Natural killer cell (primary cell): ENCODE measurements at regions not wholly inside any gene's neighbourhood (a gene's known extent, or its start where the extent isn't known, plus 50 kb on each side); places are given as distances from the start of the nearest gene placed in this dataset.

Experiments used
- ATAC-seq, 3 donors: fragments of 150-1000 bp in 2 of 3; fragments of 200-7000 bp in 1 of 3; cut with Tn5 transposase; 1 replicate in 1 of 3; 2 replicates in 2 of 3; pipeline ENCODE4 v1.10.0; 2021; ENCODE audit warnings: mild to moderate bottlenecking in 2 of 3, moderate library complexity in 2 of 3
- DNase-seq, 2 donors: peaks; one replicate each; pipeline versions ENCODE4 v3.0.0 to v3.0.0-alpha.2; 2013 to 2021; ENCODE audit warnings: mixed read lengths in 1 of 2
- H3K27ac ChIP-seq: one replicate; pipeline ENCODE4 v1.5.1; 2013; ENCODE audit warnings: mild to moderate bottlenecking, low read length
- H3K27me3 ChIP-seq: one replicate; pipeline ENCODE4 v1.6.1; 2013; ENCODE audit warnings: low read length; ENCODE audit not compliant: control insufficient read depth, insufficient read depth
- H3K36me3 ChIP-seq: one replicate; pipeline ENCODE4 v1.6.1; 2013; ENCODE audit warnings: low read length; ENCODE audit not compliant: control insufficient read depth, insufficient read depth
- H3K4me1 ChIP-seq: one replicate; pipeline ENCODE4 v1.6.1; 2013; ENCODE audit warnings: low read length; ENCODE audit not compliant: control insufficient read depth, insufficient read depth
- H3K4me3 ChIP-seq: one replicate; pipeline ENCODE4 v1.5.1; 2013; ENCODE audit warnings: low read length
- H3K9me3 ChIP-seq: one replicate; pipeline ENCODE4 v1.6.1; 2013; ENCODE audit warnings: low read length; ENCODE audit not compliant: control insufficient read depth, insufficient read depth
- H3K27ac Mint-ChIP-seq, 2 donors: one replicate each; pipeline ENCODE4 v1.8.0; 2022; ENCODE audit warnings: mild to moderate bottlenecking in 2 of 2, mixed read lengths in 2 of 2, moderate library complexity in 1 of 2
- H3K27me3 Mint-ChIP-seq, 2 donors: one replicate each; pipeline ENCODE4 v1.8.0; 2022; ENCODE audit warnings: low read depth in 2 of 2, mixed read lengths in 2 of 2
- H3K36me3 Mint-ChIP-seq: one replicate; pipeline ENCODE4 v1.8.0; 2022; ENCODE audit warnings: mixed read lengths
- H3K4me1 Mint-ChIP-seq, 2 donors: one replicate each; pipeline ENCODE4 v1.8.0; 2022; ENCODE audit warnings: mixed read lengths in 2 of 2
- H3K4me3 Mint-ChIP-seq: one replicate; pipeline ENCODE4 v1.8.0; 2022; ENCODE audit warnings: mild to moderate bottlenecking, moderate library complexity, mixed read lengths
- H3K9me3 Mint-ChIP-seq, 2 donors: one replicate each; pipeline ENCODE4 v1.8.0; 2022; ENCODE audit warnings: mixed read lengths in 2 of 2
- WGBS: methylation state at CpG from one replicate; pipeline ENCODE4 v1.1.7; 2013; ENCODE audit warnings: missing lambda C conversion rate; ENCODE audit not compliant: insufficient coverage; 5-methylcytosine and 5-hydroxymethylcytosine counted together
- intact Hi-C: fragments of 100-400 bp; cut with micrococcal nuclease; formaldehyde crosslinking; loops from one replicate; pipeline ENCODE4 v1.14.2; 2022
- TF ChIP-seq, protein P1 (sequence below): fragments of 200-600 bp; IDR thresholded peaks from one replicate; pipeline ENCODE4 v1.8.0; 2022; ENCODE audit warnings: antibody characterized with exemption

DNA sequence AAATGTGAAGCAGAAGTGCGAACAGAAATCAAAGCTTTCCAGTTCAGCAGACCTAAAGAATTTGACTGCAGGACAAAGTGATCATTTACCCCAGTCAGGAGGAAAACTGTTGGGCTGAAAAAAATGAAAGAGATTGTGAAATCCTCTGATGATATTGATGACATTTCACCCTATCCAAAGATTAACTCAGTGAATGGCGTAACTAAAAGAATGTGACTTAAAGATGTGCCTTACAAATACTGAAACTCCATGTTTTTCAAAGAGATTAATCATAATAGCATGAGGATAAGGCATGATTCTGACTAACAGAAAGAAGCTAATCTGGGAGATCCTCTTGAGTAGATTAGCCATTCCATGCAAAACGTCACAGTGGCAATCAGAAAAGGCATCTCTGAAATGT is 225.6 kb downstream of the DUSP6 start:
- Mint-ChIP-seq H3K4me3 (no peak overlapping the region), H3K27ac (no peak overlapping the region), H3K9me3 (no peaks in the 10 kb centered on the region), H3K27me3 (no peaks in the 10 kb centered on the region), H3K36me3 (no peaks in the 10 kb centered on the region), H3K4me1 (no peaks in the 10 kb centered on the region)
- Histone ChIP-seq H3K9me3 (no peaks in the 10 kb centered on the region), H3K27me3 (no peaks in the 10 kb centered on the region), H3K36me3 (no peaks in the 10 kb centered on the region), H3K27ac (no peak overlapping the region), H3K4me3 (no peak overlapping the region), H3K4me1 (no peaks in the 10 kb centered on the region)
- 81% methylated on average over 2 of the region's 3 CpGs for WGBS
- TF ChIP-seq, protein P1, sequence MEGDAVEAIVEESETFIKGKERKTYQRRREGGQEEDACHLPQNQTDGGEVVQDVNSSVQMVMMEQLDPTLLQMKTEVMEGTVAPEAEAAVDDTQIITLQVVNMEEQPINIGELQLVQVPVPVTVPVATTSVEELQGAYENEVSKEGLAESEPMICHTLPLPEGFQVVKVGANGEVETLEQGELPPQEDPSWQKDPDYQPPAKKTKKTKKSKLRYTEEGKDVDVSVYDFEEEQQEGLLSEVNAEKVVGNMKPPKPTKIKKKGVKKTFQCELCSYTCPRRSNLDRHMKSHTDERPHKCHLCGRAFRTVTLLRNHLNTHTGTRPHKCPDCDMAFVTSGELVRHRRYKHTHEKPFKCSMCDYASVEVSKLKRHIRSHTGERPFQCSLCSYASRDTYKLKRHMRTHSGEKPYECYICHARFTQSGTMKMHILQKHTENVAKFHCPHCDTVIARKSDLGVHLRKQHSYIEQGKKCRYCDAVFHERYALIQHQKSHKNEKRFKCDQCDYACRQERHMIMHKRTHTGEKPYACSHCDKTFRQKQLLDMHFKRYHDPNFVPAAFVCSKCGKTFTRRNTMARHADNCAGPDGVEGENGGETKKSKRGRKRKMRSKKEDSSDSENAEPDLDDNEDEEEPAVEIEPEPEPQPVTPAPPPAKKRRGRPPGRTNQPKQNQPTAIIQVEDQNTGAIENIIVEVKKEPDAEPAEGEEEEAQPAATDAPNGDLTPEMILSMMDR, result no peak
- intact Hi-C loops, result no loop called here
- ATAC-seq (no peak), DNase-seq (no peak)

DNA sequence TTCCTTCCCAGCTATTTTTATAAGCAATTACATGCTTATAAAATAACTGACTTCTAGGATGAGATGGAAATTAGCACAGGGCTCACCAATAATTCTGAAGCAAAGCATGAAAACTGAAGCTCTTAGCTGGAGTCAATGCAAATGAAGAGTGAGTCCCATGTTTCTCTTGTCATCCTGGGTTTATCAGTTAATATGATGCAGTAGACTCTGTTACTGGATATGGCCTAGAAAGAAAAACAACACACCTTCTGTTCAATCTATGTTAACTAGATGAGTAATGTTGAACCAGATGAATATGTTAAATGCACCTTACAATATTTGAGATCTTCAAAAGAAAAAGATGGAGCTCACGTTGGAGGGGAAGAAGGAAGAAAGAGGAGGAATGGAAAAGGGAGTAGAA is 229.4 kb downstream of the DUSP6 start:
- no peaks in the 10 kb centered on the region for H3K27me3 ChIP-seq
- TF ChIP-seq, protein P1, result no peak
- Mint-ChIP-seq H3K4me1 (no peaks in the 10 kb centered on the region), H3K4me3 (no peak overlapping the region), H3K9me3 (no peaks in the 10 kb centered on the region), H3K27ac (no peak overlapping the region), H3K36me3 (no peaks in the 10 kb centered on the region), H3K27me3 (no peaks in the 10 kb centered on the region)
- DNase-seq (no peak), ATAC-seq (no peak)
- no peak overlapping the region for H3K4me3 ChIP-seq
- H3K9me3 ChIP-seq, result no peaks in the 10 kb centered on the region
- intact Hi-C loops, result no loop called here
- no peaks in the 10 kb centered on the region for H3K4me1 ChIP-seq
- no CpG with 5 or more reads among the region's 1 CpG for WGBS
- no peaks in the 10 kb centered on the region for H3K36me3 ChIP-seq
- no peak overlapping the region for H3K27ac ChIP-seq

DNA sequence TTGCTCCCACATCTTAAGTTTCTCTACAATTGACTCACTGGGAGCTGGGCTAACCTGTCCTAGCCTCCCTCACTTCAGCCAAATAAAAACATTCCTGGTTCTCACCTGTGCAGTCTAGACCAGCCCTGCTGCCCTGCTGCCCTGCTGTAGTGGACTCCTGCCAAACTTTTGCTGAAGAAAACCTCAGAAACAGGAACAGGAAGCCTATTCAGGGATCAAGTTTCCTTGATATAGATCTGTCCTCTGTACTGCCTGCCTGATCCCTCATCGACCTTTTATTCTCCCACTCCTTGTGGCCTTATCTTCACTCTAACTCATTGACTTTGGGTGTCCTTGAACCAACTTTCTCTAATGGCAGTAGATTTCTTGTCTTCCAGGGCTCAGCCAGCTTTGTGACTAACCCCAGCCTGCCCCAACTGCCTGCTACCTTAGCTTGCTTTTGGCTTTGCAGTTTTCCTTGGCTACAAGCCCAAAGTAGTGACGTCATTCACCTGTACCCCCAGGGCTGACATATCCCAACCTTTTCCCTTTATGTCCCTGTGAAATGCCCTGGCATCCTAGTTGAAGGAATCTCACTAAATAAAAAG is 234.8 kb downstream of the DUSP6 start:
- H3K4me1 Mint-ChIP-seq, result no peaks in the 10 kb centered on the region
- peaks cover 0 to 4% of the 10 kb centered on the region in 2 donors for H3K27me3 Mint-ChIP-seq

DNA sequence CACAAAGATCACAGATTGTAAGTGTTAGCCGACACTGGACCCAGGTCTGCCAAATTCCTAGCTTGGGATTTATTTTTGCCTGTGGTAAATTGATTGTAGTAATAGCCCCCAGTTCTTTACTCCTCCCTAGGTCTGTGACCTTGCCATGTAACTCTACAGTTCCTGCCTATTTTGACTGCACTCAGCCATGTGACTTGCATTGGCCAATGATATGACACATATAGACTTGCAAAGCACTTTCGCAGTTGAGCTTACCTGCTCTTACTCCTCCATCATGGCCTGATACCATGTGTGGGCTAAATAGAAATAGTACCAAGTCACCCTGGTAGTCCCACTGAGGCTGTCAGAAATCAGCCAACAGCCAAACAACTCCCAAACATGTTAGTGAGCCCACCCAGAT is 240.3 kb downstream of the DUSP6 start:
- Mint-ChIP-seq H3K4me3 (no peak overlapping the region), H3K9me3 (no peaks in the 10 kb centered on the region), H3K4me1 (no peaks in the 10 kb centered on the region), H3K27me3 (no peaks in the 10 kb centered on the region), H3K27ac (no peak overlapping the region), H3K36me3 (no peaks in the 10 kb centered on the region)
- TF ChIP-seq, protein P1, result no peak
- ATAC-seq (no peak), DNase-seq (no peak)
- H3K9me3 ChIP-seq, result no peaks in the 10 kb centered on the region
- H3K27ac ChIP-seq, result no peak overlapping the region
- WGBS, result 94% methylated on average over 2 of the region's 2 CpGs
- H3K4me1 ChIP-seq, result no peaks in the 10 kb centered on the region
- no peaks in the 10 kb centered on the region for H3K27me3 ChIP-seq
- no peaks in the 10 kb centered on the region for H3K36me3 ChIP-seq
- no peak overlapping the region for H3K4me3 ChIP-seq
- intact Hi-C loops, result no loop called here

More for the DNA sequence above, 234.8 kb downstream of the DUSP6 start:
- H3K36me3 Mint-ChIP-seq, result no peaks in the 10 kb centered on the region
- Histone ChIP-seq H3K27ac (no peak overlapping the region), H3K27me3 (no peaks in the 10 kb centered on the region), H3K9me3 (no peaks in the 10 kb centered on the region), H3K4me1 (no peaks in the 10 kb centered on the region), H3K36me3 (no peaks in the 10 kb centered on the region), H3K4me3 (no peak overlapping the region)
- no peak overlapping the region for H3K27ac Mint-ChIP-seq
- TF ChIP-seq, protein P1, result no peak
- 12% methylated on average over 2 of the region's 2 CpGs for WGBS
- H3K4me3 Mint-ChIP-seq, result no peak overlapping the region
- no peaks in the 10 kb centered on the region for H3K9me3 Mint-ChIP-seq
- intact Hi-C loops, result no loop called here
- DNase-seq (no peak), ATAC-seq (no peak)
